ENCODE measurements at regions not wholly inside any gene's neighbourhood (a gene's known extent, or its start where the extent isn't known, plus 50 kb on each side); places are given as distances from the start of the nearest gene placed in this dataset.

DNA sequence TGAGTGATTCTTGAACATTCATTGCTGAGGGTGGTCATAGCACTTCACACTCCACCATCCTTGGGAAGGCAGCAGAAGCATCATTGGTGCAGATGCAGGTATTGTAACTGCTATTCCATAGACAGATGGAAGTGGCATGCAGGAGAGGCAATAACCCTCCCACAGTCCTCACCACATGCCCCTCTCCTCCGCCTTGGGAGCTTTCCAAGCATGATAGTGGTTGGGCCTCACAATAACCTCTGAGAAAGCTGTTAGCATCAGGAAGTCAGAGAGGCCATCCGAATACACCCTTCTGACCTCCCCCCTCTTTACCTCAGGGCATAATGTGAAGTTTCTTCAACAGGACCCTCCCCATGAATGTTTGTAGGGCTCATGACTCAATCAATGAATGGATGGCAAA is 177.9 kb downstream of the KATNAL1 start:
- H3K4me3 ChIP-seq (ENCODE audit: control insufficient read depth, low read depth, low read length) = no peak overlapping the region
- DNase-seq (ENCODE audit: low read depth) = no peak

DNA sequence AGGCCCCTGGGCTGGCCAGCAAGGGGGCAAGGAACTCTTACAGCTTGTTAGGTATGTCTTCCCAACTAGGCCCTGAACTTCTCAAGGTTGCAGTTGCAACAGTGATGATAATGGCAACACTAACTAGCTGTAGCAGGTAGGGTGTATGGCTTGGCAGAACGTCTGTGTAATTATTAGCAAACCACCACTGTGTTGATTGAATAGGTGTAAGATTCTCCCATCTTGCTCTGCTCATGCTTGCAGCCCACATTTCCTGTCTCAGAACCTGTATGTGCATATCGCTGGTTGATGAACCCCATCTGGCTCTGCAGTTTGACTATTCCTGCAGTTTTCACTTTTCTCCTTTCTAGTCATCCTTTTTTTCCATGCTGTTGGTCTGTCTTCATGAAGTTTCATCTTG is 178.8 kb downstream of the KATNAL1 start:
- no peak for TF ChIP-seq CTCF (conservative IDR thresholded peaks at IDR 0.05; ENCODE audit: control insufficient read depth, insufficient read depth, low read depth, low read length)
- no peak for DNase-seq (ENCODE audit: low read depth)
- H3K4me3 ChIP-seq (ENCODE audit: control insufficient read depth, low read depth, low read length) = no peak overlapping the region

More for the DNA sequence above, 177.9 kb downstream of the KATNAL1 start:
- no peak for TF ChIP-seq CTCF (conservative IDR thresholded peaks at IDR 0.05; ENCODE audit: control insufficient read depth, insufficient read depth, low read depth, low read length)

DNA sequence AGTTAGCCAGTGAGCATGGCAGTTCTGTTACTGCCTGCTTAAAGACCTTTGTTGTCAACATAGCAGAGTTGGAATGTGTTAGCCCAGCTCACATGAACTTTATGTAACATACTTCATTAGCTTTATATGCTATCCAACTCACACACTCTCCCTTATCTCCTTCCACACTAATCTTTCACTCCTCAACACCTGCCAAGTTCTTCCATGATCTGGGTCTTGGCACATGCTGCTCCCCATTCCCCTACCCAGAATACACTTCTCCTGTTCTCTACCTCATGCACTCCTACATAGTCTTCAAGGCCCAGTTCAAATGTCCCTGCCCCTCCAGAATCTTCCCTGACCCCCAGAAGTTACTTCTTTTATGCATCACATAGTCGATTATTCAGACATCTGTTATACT is 179.3 kb downstream of the KATNAL1 start:
- no peak for DNase-seq (ENCODE audit: low read depth)
- no peak for TF ChIP-seq CTCF (conservative IDR thresholded peaks at IDR 0.05; ENCODE audit: control insufficient read depth, insufficient read depth, low read depth, low read length)
- H3K4me3 ChIP-seq (ENCODE audit: control insufficient read depth, low read depth, low read length) = no peak overlapping the region

- no peak for TF ChIP-seq CTCF (conservative IDR thresholded peaks at IDR 0.05; ENCODE audit: control insufficient read depth, insufficient read depth, low read depth, low read length)
- H3K4me3 ChIP-seq (ENCODE audit: control insufficient read depth, low read depth, low read length) = no peak overlapping the region
- DNase-seq (ENCODE audit: low read depth) = peak; percentile 11
Measured at GRCh38 chr13:30126903-30127428, 180.4 kb downstream of the KATNAL1 start.

- DNase-seq (ENCODE audit: low read depth) = peak; percentile 96
- TF ChIP-seq CTCF (conservative IDR thresholded peaks at IDR 0.05; ENCODE audit: control insufficient read depth, insufficient read depth, low read depth, low read length) = no peak
- H3K4me3 ChIP-seq (ENCODE audit: control insufficient read depth, low read depth, low read length) = no peak overlapping the region
Measured at GRCh38 chr13:30125422-30126073, 181.8 kb downstream of the KATNAL1 start.

DNA sequence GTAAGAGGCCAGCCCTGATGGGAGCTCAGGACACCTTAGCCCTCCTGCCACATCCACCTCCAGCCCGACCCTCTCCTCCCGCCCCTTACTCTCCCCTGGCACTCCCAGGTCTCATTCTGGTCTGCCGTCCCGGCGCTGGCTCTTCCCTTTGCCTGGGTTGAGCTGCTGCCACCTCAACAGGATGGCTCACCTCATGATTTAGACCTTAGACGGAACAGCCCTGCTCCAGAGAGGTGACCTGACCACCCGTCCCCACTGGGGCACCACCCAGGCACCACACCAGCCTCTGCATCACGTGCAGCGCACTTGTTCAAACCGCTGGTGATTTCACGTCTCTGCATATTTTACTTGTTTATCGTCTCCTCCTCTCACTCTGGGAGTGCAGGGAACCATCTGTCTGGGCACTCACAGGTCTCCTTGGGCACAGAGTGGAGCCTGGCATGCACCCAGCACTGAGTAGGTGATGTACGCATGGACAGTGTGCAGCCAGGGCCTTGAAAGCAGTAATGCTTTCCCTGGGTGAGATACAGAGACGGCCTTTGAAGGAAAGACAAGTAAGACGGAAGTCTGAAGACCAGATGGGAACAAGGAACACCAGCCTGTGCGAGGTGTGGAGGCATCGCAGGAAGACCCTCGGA is 183.1 kb downstream of the KATNAL1 start:
- no peak overlapping the region for H3K4me3 ChIP-seq (ENCODE audit: control insufficient read depth, low read depth, low read length)
- no peak for TF ChIP-seq CTCF (conservative IDR thresholded peaks at IDR 0.05; ENCODE audit: control insufficient read depth, insufficient read depth, low read depth, low read length)
- DNase-seq (ENCODE audit: low read depth) = no peak
